SU-DHL-6 (cell line): ENCODE measurements at regions not wholly inside any gene's neighbourhood (a gene's known extent, or its start where the extent isn't known, plus 50 kb on each side); places are given as distances from the start of the nearest gene placed in this dataset.

Experiments
- CTCF ChIP-seq: fragments of 200-600 bp; sonication (generic); IDR thresholded peaks from one replicate; pipeline ENCODE4 v1.5.1; 2017; ENCODE audit warnings: antibody characterized with exemption, mild to moderate bottlenecking, low read length, moderate library complexity; ENCODE audit not compliant: insufficient read depth, poor library complexity, severe bottlenecking
- EZH2phosphoT487 ChIP-seq: fragments of 200-600 bp; sonication (generic), shearing (Covaris generic); conservative IDR thresholded peaks from 2 replicates; pipeline ENCODE4 v1.6.1; 2018; ENCODE audit warnings: mild to moderate bottlenecking, antibody characterized with exemption, low read length, moderate library complexity, mixed read lengths

GRCh38 chr7:69076566-69076965 is 521.7 kb upstream of the AUTS2 start:
- TF ChIP-seq CTCF = no peak
- no peak for TF ChIP-seq EZH2phosphoT487
